ENCODE measurements at regions not wholly inside any gene's neighbourhood (a gene's known extent, or its start where the extent isn't known, plus 50 kb on each side); places are given as distances from the start of the nearest gene placed in this dataset.

DNA sequence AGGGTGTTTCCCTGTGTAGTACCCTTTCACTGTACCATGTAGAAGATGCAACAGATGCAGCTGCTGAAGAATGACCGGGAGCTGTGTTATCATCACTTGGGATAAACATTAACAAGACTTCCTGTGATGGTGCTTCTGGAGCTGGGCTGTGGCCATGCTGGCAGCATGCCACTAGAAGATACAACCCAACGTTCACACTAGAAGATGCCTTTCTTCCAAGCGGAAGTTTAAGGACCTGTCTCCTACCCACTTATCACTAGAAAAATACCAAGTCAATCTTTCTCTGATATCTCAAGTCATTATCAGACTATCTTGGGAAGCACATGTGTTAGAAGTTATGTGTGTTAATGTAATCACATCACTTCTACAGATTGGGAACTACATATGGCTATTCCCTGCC, 953.5 kb downstream of the CNTNAP5 start:
- TF ChIP-seq FOXA1 (IDR thresholded peaks at IDR 0.05): no peak
- TF ChIP-seq FOXM1 (IDR thresholded peaks at IDR 0.05; ENCODE audit: borderline replicate concordance): no peak
- no peak for TF ChIP-seq BHLHE40 (IDR thresholded peaks at IDR 0.05; ENCODE audit: borderline replicate concordance)
- TF ChIP-seq SP1 (IDR thresholded peaks at IDR 0.05): no peak
- no peak for TF ChIP-seq CTBP1 (IDR thresholded peaks at IDR 0.05; ENCODE audit: borderline replicate concordance)
- no peak for TF ChIP-seq ZNF384 (IDR thresholded peaks at IDR 0.05)

Data from HEK293T (cell line).